Mucosa of descending colon (tissue), 3 donors: ENCODE measurements at regions not wholly inside any gene's neighbourhood (a gene's known extent, or its start where the extent isn't known, plus 50 kb on each side); places are given as distances from the start of the nearest gene placed in this dataset.

ENCODE experiments used
- ATAC-seq: fragments of 200-7000 bp; cut with Tn5 transposase; one replicate; pipeline ENCODE4 v1.9.1; 2020; ENCODE audit warnings: mild to moderate bottlenecking, moderate library complexity
- DNase-seq, 3 donors: peaks; one replicate each; pipeline ENCODE4 v3.0.0-alpha.2; 2020
- H3K36me3 ChIP-seq: fragments of 200-600 bp; one replicate; pipeline ENCODE4 v1.8.0; 2021; ENCODE audit warnings: low read depth, mild to moderate bottlenecking
- H3K4me1 ChIP-seq: fragments of 200-600 bp; one replicate; pipeline ENCODE4 v1.8.0; 2021; ENCODE audit warnings: low read depth, mild to moderate bottlenecking
- H3K4me3 ChIP-seq: fragments of 200-600 bp; one replicate; pipeline ENCODE4 v1.8.0; 2021; ENCODE audit warnings: mild to moderate bottlenecking
- H3K9me3 ChIP-seq: fragments of 200-600 bp; one replicate; pipeline ENCODE4 v1.8.0; 2021; ENCODE audit warnings: mild to moderate bottlenecking
- CTCF ChIP-seq: fragments of 200-600 bp; IDR thresholded peaks from one replicate; pipeline ENCODE4 v1.8.0; 2022; ENCODE audit warnings: antibody characterized with exemption, mild to moderate bottlenecking
- intact Hi-C, 2 donors: fragments of 100-400 bp; cut with DNase I in 1 of 2; cut with micrococcal nuclease in 1 of 2; formaldehyde crosslinking; loops; one replicate each; pipeline versions ENCODE4 v1.11.0 to v1.11.1; 2022; cut with DNase I, micrococcal nuclease
- donor health status: DM: no; HTN: no; CAD: no; lungs with moderate emphysema.
- donor health status: DM: no; HTN: no; CAD: no.
- donor health status: DM: no; HTN: yes; CAD: no.

- ATAC-seq (no peak), DNase-seq (peak in 1 of 3 donors; percentile 4)
- intact Hi-C loops = no loop called here
- TF ChIP-seq CTCF = no peak
- Histone ChIP-seq H3K9me3 (no peaks in the 10 kb centered on the region), H3K4me3 (no peak overlapping the region), H3K4me1 (no peaks in the 10 kb centered on the region), H3K36me3 (no peaks in the 10 kb centered on the region)
These were observed 100.9 kb upstream of the CCDC150 start for GRCh38 chr2:196538646-196539045.

GRCh38 chr2:196544906-196545433, 94.5 kb upstream of the CCDC150 start:
- ATAC-seq = no peak
- intact Hi-C loops = no loop called here
- no peak overlapping the region for H3K4me3 ChIP-seq
- H3K9me3 ChIP-seq = no peaks in the 10 kb centered on the region
- DNase-seq = no peak
- no peaks in the 10 kb centered on the region for H3K36me3 ChIP-seq
- TF ChIP-seq CTCF = no peak
- H3K4me1 ChIP-seq = no peaks in the 10 kb centered on the region

- intact Hi-C loops = no loop called here
- Histone ChIP-seq H3K4me3 (no peak overlapping the region), H3K9me3 (no peaks in the 10 kb centered on the region), H3K4me1 (no peaks in the 10 kb centered on the region), H3K36me3 (no peaks in the 10 kb centered on the region)
- no peak for DNase-seq
- no peak for TF ChIP-seq CTCF
- no peak for ATAC-seq
These were observed 93.2 kb upstream of the CCDC150 start for GRCh38 chr2:196546151-196546919.

GRCh38 chr2:196549052-196549451, 90.5 kb upstream of the CCDC150 start:
- ATAC-seq (no peak), DNase-seq (no peak)
- Histone ChIP-seq H3K9me3 (no peaks in the 10 kb centered on the region), H3K36me3 (no peaks in the 10 kb centered on the region), H3K4me3 (no peak overlapping the region), H3K4me1 (no peaks in the 10 kb centered on the region)
- intact Hi-C loops = no loop called here
- TF ChIP-seq CTCF = no peak

GRCh38 chr2:196551014-196551413, 88.5 kb upstream of the CCDC150 start:
- ATAC-seq = no peak
- H3K36me3 ChIP-seq = no peaks in the 10 kb centered on the region
- TF ChIP-seq CTCF = no peak
- intact Hi-C loops = no loop called here
- no peak overlapping the region for H3K4me3 ChIP-seq
- H3K4me1 ChIP-seq = no peaks in the 10 kb centered on the region
- H3K9me3 ChIP-seq = no peaks in the 10 kb centered on the region
- no peak for DNase-seq
